ENCODE measurements at regions not wholly inside any gene's neighbourhood (a gene's known extent, or its start where the extent isn't known, plus 50 kb on each side); places are given as distances from the start of the nearest gene placed in this dataset.

GRCh38 chr2:105496271-105496670 lies 97.4 kb upstream of the FHL2 start:
- TF ChIP-seq, protein P1, sequence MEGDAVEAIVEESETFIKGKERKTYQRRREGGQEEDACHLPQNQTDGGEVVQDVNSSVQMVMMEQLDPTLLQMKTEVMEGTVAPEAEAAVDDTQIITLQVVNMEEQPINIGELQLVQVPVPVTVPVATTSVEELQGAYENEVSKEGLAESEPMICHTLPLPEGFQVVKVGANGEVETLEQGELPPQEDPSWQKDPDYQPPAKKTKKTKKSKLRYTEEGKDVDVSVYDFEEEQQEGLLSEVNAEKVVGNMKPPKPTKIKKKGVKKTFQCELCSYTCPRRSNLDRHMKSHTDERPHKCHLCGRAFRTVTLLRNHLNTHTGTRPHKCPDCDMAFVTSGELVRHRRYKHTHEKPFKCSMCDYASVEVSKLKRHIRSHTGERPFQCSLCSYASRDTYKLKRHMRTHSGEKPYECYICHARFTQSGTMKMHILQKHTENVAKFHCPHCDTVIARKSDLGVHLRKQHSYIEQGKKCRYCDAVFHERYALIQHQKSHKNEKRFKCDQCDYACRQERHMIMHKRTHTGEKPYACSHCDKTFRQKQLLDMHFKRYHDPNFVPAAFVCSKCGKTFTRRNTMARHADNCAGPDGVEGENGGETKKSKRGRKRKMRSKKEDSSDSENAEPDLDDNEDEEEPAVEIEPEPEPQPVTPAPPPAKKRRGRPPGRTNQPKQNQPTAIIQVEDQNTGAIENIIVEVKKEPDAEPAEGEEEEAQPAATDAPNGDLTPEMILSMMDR (IDR thresholded peaks at IDR 0.05; ENCODE audit: low read depth, low read length, poor library complexity, severe bottlenecking), result no peak
- no peak for TF ChIP-seq EZH2phosphoT487 (IDR thresholded peaks at IDR 0.05; ENCODE audit: borderline replicate concordance, low read length)

All from DOHH2 (cell line).